Fibroblast of lung (primary cell): ENCODE measurements at regions not wholly inside any gene's neighbourhood (a gene's known extent, or its start where the extent isn't known, plus 50 kb on each side); places are given as distances from the start of the nearest gene placed in this dataset.

ENCODE experiments used
- DNase-seq, 2 donors: peaks; one replicate each; pipeline versions ENCODE4 v3.0.0 to v3.0.0-alpha.2; 2010; ENCODE audit warnings: low read depth in 2 of 2
- H2AFZ ChIP-seq: 2 replicates; pipeline ENCODE4 v1.5.1; 2012; ENCODE audit warnings: low read length, control low read depth, inconsistent platforms
- H3K27ac ChIP-seq: 2 replicates; pipeline ENCODE4 v1.5.1; 2011; ENCODE audit warnings: low read length, control low read depth; ENCODE audit not compliant: insufficient read depth
- H3K27me3 ChIP-seq: 2 replicates; pipeline ENCODE4 v1.5.1; 2011; ENCODE audit warnings: mild to moderate bottlenecking, low read length; ENCODE audit not compliant: control insufficient read depth, insufficient read depth
- H3K36me3 ChIP-seq: 2 replicates; pipeline ENCODE4 v1.5.1; 2011; ENCODE audit warnings: low read length; ENCODE audit not compliant: control insufficient read depth, insufficient read depth
- H3K4me1 ChIP-seq: 2 replicates; pipeline ENCODE4 v1.5.1; 2011; ENCODE audit warnings: low read length; ENCODE audit not compliant: control insufficient read depth, insufficient read depth; ENCODE audit errors: extremely low read depth
- H3K4me2 ChIP-seq: 2 replicates; pipeline ENCODE4 v1.5.1; 2011; ENCODE audit warnings: low read length, control low read depth; ENCODE audit not compliant: insufficient read depth; ENCODE audit errors: extremely low read depth
- H3K4me3 ChIP-seq, 4 experiments: fragments of 200-600 bp in 1 of 4; sonication (generic) in 1 of 4; replicated peaks in 1 of 4; 2 replicates each; pipeline ENCODE4 v1.5.1; 2011 to 2016; ENCODE audit warnings: low read length in 4 of 4, low read depth in 3 of 4, mild to moderate bottlenecking in 3 of 4, control low read depth in 2 of 4, inconsistent platforms in 1 of 4, mixed read lengths in 1 of 4; ENCODE audit not compliant: insufficient read depth in 1 of 4; ENCODE audit errors: control extremely low read depth in 1 of 4
- H3K79me2 ChIP-seq: 2 replicates; pipeline ENCODE4 v1.5.1; 2012; ENCODE audit warnings: mild to moderate bottlenecking, low read length, inconsistent platforms; ENCODE audit not compliant: control insufficient read depth, insufficient read depth
- H3K9ac ChIP-seq: 2 replicates; pipeline ENCODE4 v1.5.1; 2011; ENCODE audit warnings: mild to moderate bottlenecking, low read length, control low read depth; ENCODE audit not compliant: insufficient read depth
- H3K9me3 ChIP-seq: 2 replicates; pipeline ENCODE4 v1.5.1; 2012; ENCODE audit warnings: low read depth, low read length; ENCODE audit not compliant: control insufficient read depth, insufficient read depth
- H4K20me1 ChIP-seq: 2 replicates; pipeline ENCODE4 v1.5.1; 2011; ENCODE audit warnings: low read length; ENCODE audit not compliant: control insufficient read depth, insufficient read depth; ENCODE audit errors: extremely low read depth
- CTCF ChIP-seq, 2 donors: IDR thresholded peaks in 1 of 2; conservative IDR thresholded peaks in 1 of 2; 1 replicate in 1 of 2; 2 replicates in 1 of 2; pipeline ENCODE4 v1.5.1; 2011 to 2012; ENCODE audit warnings: low read length in 2 of 2, control low read depth in 1 of 2, inconsistent platforms in 1 of 2, low read depth in 1 of 2, mild to moderate bottlenecking in 1 of 2
- EZH2 ChIP-seq: IDR thresholded peaks from 2 replicates; pipeline ENCODE4 v1.5.1; 2012; ENCODE audit warnings: low read length, control low read depth, mild to moderate bottlenecking; ENCODE audit errors: missing control alignments

DNA sequence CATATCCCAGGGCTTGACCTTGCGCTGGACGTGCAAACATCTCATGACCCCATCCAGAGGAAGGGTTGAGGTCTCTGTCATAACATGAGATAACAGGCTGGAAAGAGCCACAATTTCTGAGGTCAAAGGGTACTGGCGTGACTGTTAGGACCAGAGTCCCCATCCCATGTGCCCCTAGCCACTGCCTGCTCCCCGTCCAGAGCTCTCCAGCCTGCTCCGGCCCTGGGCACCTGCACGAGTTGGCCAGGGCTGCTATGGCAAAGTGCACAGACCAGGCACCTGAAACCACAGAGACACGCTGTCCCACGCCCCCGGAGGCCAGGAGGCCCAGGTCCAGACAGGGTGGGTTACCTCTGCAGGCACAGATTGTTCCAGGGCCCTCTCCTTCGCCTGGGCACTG lies 58.9 kb downstream of the SHANK2 start:
- TF ChIP-seq EZH2: no peak
- TF ChIP-seq CTCF (conservative IDR thresholded peaks at IDR 0.05 in 1 of 2, IDR thresholded peaks at IDR 0.05 in 1 of 2; ENCODE audit: low read depth in 1 of 2, low read length in 2 of 2): no peak
- H3K9me3 ChIP-seq: no peaks in the 10 kb centered on the region
- H3K4me3 ChIP-seq: no peak overlapping the region
- no peaks in the 10 kb centered on the region for H3K79me2 ChIP-seq
- no peaks in the 10 kb centered on the region for H3K36me3 ChIP-seq
- DNase-seq: no peak
- no peaks in the 10 kb centered on the region for H3K4me1 ChIP-seq
- H3K27me3 ChIP-seq: no peaks in the 10 kb centered on the region
- no peak overlapping the region for H3K4me2 ChIP-seq
- no peak overlapping the region for H3K27ac ChIP-seq
- no peak overlapping the region for H2AFZ ChIP-seq
- H3K9ac ChIP-seq: no peak overlapping the region
- H4K20me1 ChIP-seq: no peaks in the 10 kb centered on the region

DNA sequence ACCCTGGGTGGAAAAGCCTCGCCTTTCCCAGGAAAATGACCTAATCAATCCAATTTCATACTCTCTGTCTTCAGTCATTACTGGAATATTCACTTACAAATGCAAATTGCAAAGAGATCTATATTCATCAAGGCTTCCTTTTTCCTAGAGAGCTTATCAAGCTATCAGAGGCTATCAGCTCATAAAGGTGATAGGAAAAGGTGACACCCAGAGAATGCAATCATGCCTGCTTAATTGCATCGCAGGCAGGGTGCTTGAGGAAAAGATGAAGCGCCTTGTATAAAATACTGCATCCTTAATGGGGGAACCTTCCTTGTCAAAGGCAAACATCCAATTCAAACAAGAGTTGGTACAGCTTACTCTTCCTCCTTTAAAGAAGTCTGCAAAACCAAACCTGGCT lies 59.7 kb downstream of the SHANK2 start:
- Histone ChIP-seq H3K36me3 (no peaks in the 10 kb centered on the region), H2AFZ (no peak overlapping the region), H3K4me1 (no peaks in the 10 kb centered on the region), H3K27me3 (no peaks in the 10 kb centered on the region), H3K27ac (no peak overlapping the region), H3K4me3 (no peak overlapping the region), H3K9me3 (no peaks in the 10 kb centered on the region), H3K9ac (no peak overlapping the region), H3K4me2 (no peak overlapping the region), H4K20me1 (no peaks in the 10 kb centered on the region), H3K79me2 (no peaks in the 10 kb centered on the region)
- no peak for DNase-seq
- TF ChIP-seq CTCF (conservative IDR thresholded peaks at IDR 0.05 in 1 of 2, IDR thresholded peaks at IDR 0.05 in 1 of 2; ENCODE audit: low read depth in 1 of 2, low read length in 2 of 2) (no peak), EZH2 (no peak)

DNA sequence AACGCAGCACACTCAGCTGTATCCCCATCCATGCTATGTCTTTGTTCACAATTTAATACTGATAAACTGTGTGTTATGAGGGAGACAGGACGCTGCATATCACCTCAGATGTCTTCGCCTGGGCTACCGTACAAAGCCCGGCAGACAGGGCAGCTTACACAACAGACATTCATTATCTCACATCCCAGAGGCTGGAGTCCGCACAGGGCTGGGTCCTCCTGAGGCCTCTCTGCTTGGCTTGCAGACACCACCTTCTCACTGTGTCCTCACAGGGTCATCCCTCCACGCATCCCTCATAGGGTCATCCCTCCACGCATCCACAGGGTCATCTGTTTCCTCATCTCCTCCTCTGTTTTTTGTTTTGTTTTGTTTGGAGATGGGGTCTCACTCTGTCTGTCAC lies 61.2 kb downstream of the SHANK2 start:
- H3K27ac ChIP-seq: no peak overlapping the region
- H3K27me3 ChIP-seq: no peaks in the 10 kb centered on the region
- H3K9me3 ChIP-seq: no peaks in the 10 kb centered on the region
- no peak overlapping the region for H3K9ac ChIP-seq
- no peaks in the 10 kb centered on the region for H3K79me2 ChIP-seq
- no peak overlapping the region for H2AFZ ChIP-seq
- H3K4me2 ChIP-seq: no peak overlapping the region
- TF ChIP-seq EZH2: no peak
- TF ChIP-seq CTCF (conservative IDR thresholded peaks at IDR 0.05 in 1 of 2, IDR thresholded peaks at IDR 0.05 in 1 of 2; ENCODE audit: low read depth in 1 of 2, low read length in 2 of 2): no peak
- no peaks in the 10 kb centered on the region for H4K20me1 ChIP-seq
- no peak for DNase-seq
- no peak overlapping the region for H3K4me3 ChIP-seq
- H3K4me1 ChIP-seq: no peaks in the 10 kb centered on the region
- H3K36me3 ChIP-seq: no peaks in the 10 kb centered on the region
